MM.1S (cell line): ENCODE measurements at regions not wholly inside any gene's neighbourhood (a gene's known extent, or its start where the extent isn't known, plus 50 kb on each side); places are given as distances from the start of the nearest gene placed in this dataset.

Source experiments
- EZH2 ChIP-seq: fragments of 300-600 bp; sonication (generic); optimal IDR thresholded peaks from 2 replicates; pipeline ENCODE3; 2017; ENCODE audit warnings: low read depth, mild to moderate bottlenecking, antibody characterized with exemption, low read length, mixed read lengths
- EZH2phosphoT487 ChIP-seq: fragments of 300-600 bp; sonication (generic); IDR thresholded peaks from 2 replicates; pipeline ENCODE4 v1.6.1; 2018; ENCODE audit warnings: antibody characterized with exemption, low read length
- TF ChIP-seq, protein P1 (sequence below): fragments of 300-600 bp; sonication (generic); IDR thresholded peaks from 2 replicates; pipeline ENCODE4 v1.5.1; 2016; ENCODE audit warnings: antibody characterized with exemption, low read length, mixed read lengths

DNA sequence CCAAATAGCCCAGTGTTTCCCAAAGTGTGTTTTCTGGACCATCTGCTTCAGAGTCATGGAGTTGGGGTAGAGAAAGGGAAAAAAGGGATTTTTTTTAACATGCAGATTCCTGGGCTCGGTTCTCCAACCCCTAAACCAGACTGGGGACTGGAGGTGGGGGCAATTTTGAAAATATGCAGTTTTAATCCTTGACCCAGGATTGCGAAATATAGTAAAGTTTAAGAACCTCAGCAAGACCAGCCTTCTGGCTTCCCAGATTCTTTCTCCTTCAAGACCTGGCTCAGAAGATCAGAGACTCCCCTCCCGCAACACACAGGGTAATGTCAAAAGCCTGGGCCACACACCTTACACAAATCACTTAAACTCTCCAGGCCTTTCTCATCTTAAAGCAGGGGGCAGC lies 150.1 kb downstream of the PAH start:
- TF ChIP-seq, protein P1, sequence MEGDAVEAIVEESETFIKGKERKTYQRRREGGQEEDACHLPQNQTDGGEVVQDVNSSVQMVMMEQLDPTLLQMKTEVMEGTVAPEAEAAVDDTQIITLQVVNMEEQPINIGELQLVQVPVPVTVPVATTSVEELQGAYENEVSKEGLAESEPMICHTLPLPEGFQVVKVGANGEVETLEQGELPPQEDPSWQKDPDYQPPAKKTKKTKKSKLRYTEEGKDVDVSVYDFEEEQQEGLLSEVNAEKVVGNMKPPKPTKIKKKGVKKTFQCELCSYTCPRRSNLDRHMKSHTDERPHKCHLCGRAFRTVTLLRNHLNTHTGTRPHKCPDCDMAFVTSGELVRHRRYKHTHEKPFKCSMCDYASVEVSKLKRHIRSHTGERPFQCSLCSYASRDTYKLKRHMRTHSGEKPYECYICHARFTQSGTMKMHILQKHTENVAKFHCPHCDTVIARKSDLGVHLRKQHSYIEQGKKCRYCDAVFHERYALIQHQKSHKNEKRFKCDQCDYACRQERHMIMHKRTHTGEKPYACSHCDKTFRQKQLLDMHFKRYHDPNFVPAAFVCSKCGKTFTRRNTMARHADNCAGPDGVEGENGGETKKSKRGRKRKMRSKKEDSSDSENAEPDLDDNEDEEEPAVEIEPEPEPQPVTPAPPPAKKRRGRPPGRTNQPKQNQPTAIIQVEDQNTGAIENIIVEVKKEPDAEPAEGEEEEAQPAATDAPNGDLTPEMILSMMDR: no peak
- no peak for TF ChIP-seq EZH2phosphoT487
- TF ChIP-seq EZH2: no peak
